ENCODE measurements at regions not wholly inside any gene's neighbourhood (a gene's known extent, or its start where the extent isn't known, plus 50 kb on each side); places are given as distances from the start of the nearest gene placed in this dataset.
A peak's percentile ranks its signal among the peaks of the same experiment; 100 is the strongest.

GRCh38 chr4:23015821-23016220, 323.1 kb downstream of the GBA3 start:
- no peak for ATAC-seq
- no peaks in the 10 kb centered on the region for H3K9me3 ChIP-seq (ENCODE audit: low read length)
- TF ChIP-seq CTCF (conservative IDR thresholded peaks at IDR 0.05; ENCODE audit: low read depth, low read length) (no peak), EZH2phosphoT487 (IDR thresholded peaks at IDR 0.05; ENCODE audit: borderline replicate concordance, low read length) (no peak), EZH2 (IDR thresholded peaks at IDR 0.05; ENCODE audit: low read length, unreplicated experiment) (no peak)
- H3K9me2 ChIP-seq (replicated peaks; ENCODE audit: low read length): no peaks in the 10 kb centered on the region
- no peaks in the 10 kb centered on the region for H3K36me3 ChIP-seq (ENCODE audit: low read depth, low read length)
- H2AFZ ChIP-seq (ENCODE audit: low read length): no peak overlapping the region
- intact Hi-C loops (cut with micrococcal nuclease): no loop called here
- no peaks in the 10 kb centered on the region for H3K27me3 ChIP-seq (ENCODE audit: low read length)
- no peak overlapping the region for H3K4me3 ChIP-seq (ENCODE audit: low read length)
- no peaks in the 10 kb centered on the region for H3F3A ChIP-seq (ENCODE audit: low read length, unreplicated experiment)
- ChIA-PET POLR2A (ENCODE audit: unreplicated experiment) (no interaction called here), CTCF (no interaction called here)
- H3K4me1 ChIP-seq (ENCODE audit: insufficient read depth, low read length): no peaks in the 10 kb centered on the region
- H3K27ac ChIP-seq (ENCODE audit: low read length): no peak overlapping the region
- DNase-seq: no peak
- H3K79me2 ChIP-seq (ENCODE audit: low read length): no peaks in the 10 kb centered on the region
- no peak overlapping the region for H3K4me2 ChIP-seq (ENCODE audit: low read length)
- no TSS peak for BruUV-seq (replicated peaks)
- no peak overlapping the region for H3K9ac ChIP-seq (ENCODE audit: low read length)
- no peaks in the 10 kb centered on the region for H4K20me1 ChIP-seq (ENCODE audit: low read length)

GRCh38 chr4:23009093-23009492, 316.4 kb downstream of the GBA3 start:
- Histone ChIP-seq H3K4me1 (ENCODE audit: insufficient read depth, low read length) (peaks cover 10% of the 10 kb centered on the region), H3K4me3 (ENCODE audit: low read length) (no peak overlapping the region), H3K9ac (ENCODE audit: low read length) (no peak overlapping the region), H3K9me2 (replicated peaks; ENCODE audit: low read length) (no peaks in the 10 kb centered on the region), H3K27me3 (ENCODE audit: low read length) (no peaks in the 10 kb centered on the region), H3K79me2 (ENCODE audit: low read length) (no peaks in the 10 kb centered on the region), H3K9me3 (ENCODE audit: low read length) (no peaks in the 10 kb centered on the region), H4K20me1 (ENCODE audit: low read length) (no peaks in the 10 kb centered on the region), H3K27ac (ENCODE audit: low read length) (no peak overlapping the region), H2AFZ (ENCODE audit: low read length) (no peak overlapping the region), H3K36me3 (ENCODE audit: low read depth, low read length) (no peaks in the 10 kb centered on the region), H3K4me2 (ENCODE audit: low read length) (no peak overlapping the region), H3F3A (ENCODE audit: low read length, unreplicated experiment) (no peaks in the 10 kb centered on the region)
- ATAC-seq (no peak), DNase-seq (no peak)
- BruUV-seq (replicated peaks): no TSS peak
- intact Hi-C loops (cut with micrococcal nuclease): no loop called here
- TF ChIP-seq CTCF (conservative IDR thresholded peaks at IDR 0.05; ENCODE audit: low read depth, low read length): no peak
- TF ChIP-seq EZH2phosphoT487 (IDR thresholded peaks at IDR 0.05; ENCODE audit: borderline replicate concordance, low read length): no peak
- no peak for TF ChIP-seq EZH2 (IDR thresholded peaks at IDR 0.05; ENCODE audit: low read length, unreplicated experiment)
- ChIA-PET CTCF (no interaction called here), POLR2A (ENCODE audit: unreplicated experiment) (no interaction called here)

DNA sequence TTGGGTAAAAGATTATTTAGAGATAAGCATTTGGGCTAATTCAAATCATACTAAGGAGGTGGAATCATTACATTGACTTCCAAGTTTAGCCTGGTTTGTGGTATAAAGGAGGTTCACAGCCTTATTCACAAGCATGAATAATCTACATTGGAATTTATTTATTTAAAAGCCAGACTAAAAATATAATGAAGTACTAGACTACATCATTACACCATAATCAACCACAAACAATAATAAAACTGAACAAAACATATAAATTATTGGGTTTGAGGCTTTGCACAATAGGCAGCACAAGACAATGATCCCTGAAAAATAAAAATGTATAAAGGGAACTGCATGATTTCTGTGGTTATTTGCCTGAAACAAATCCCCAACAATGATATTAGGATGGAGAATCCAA, 314.0 kb downstream of the GBA3 start:
- intact Hi-C loops (cut with micrococcal nuclease): no loop called here
- H3K4me3 ChIP-seq (ENCODE audit: low read length): no peak overlapping the region
- no peak overlapping the region for H3K4me2 ChIP-seq (ENCODE audit: low read length)
- H3K9ac ChIP-seq (ENCODE audit: low read length): no peak overlapping the region
- H3K36me3 ChIP-seq (ENCODE audit: low read depth, low read length): no peaks in the 10 kb centered on the region
- H3K27me3 ChIP-seq (ENCODE audit: low read length): no peaks in the 10 kb centered on the region
- H3F3A ChIP-seq (ENCODE audit: low read length, unreplicated experiment): no peaks in the 10 kb centered on the region
- H2AFZ ChIP-seq (ENCODE audit: low read length): no peak overlapping the region
- peak; percentile 44 for DNase-seq
- H3K27ac ChIP-seq (ENCODE audit: low read length): no peak overlapping the region
- ChIA-PET POLR2A (ENCODE audit: unreplicated experiment) (interaction anchor here (0.6 kb wide), 1 partner anchor 162 kb away, joined by 3 read pairs; no protein-coding TSS in a partner anchor), CTCF (no interaction called here)
- H3K79me2 ChIP-seq (ENCODE audit: low read length): no peaks in the 10 kb centered on the region
- peaks cover 10% of the 10 kb centered on the region for H3K4me1 ChIP-seq (ENCODE audit: insufficient read depth, low read length)
- TF ChIP-seq CTCF (conservative IDR thresholded peaks at IDR 0.05; ENCODE audit: low read depth, low read length) (no peak), EZH2phosphoT487 (IDR thresholded peaks at IDR 0.05; ENCODE audit: borderline replicate concordance, low read length) (no peak), EZH2 (IDR thresholded peaks at IDR 0.05; ENCODE audit: low read length, unreplicated experiment) (no peak)
- H4K20me1 ChIP-seq (ENCODE audit: low read length): no peaks in the 10 kb centered on the region
- H3K9me2 ChIP-seq (replicated peaks; ENCODE audit: low read length): no peaks in the 10 kb centered on the region
- ATAC-seq: peak; percentile 54
- BruUV-seq (replicated peaks): no TSS peak
- no peaks in the 10 kb centered on the region for H3K9me3 ChIP-seq (ENCODE audit: low read length)

Measured in PC-3 (cell line).